ENCODE measurements at regions not wholly inside any gene's neighbourhood (a gene's known extent, or its start where the extent isn't known, plus 50 kb on each side); places are given as distances from the start of the nearest gene placed in this dataset.

DNA sequence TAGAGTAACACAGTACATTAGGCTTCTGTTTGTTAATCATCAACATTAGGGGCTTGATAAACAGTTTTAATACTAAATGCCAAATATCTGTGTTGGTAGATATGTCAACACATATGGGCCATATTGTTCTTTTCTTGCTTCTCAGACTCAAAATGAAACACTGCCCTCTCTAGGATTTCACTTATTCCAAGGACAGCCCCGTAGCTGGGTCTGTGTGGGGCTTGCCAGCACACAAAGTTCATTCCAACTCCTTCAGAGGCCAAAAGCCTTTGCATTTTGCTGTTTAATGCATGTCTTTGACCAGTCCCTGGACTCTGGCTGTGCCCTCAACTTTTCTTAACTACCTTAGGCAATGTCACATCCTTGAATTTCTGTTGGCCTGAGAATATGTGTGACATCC lies 102.0 kb upstream of the ZNF827 start:
- TF ChIP-seq, protein P1, sequence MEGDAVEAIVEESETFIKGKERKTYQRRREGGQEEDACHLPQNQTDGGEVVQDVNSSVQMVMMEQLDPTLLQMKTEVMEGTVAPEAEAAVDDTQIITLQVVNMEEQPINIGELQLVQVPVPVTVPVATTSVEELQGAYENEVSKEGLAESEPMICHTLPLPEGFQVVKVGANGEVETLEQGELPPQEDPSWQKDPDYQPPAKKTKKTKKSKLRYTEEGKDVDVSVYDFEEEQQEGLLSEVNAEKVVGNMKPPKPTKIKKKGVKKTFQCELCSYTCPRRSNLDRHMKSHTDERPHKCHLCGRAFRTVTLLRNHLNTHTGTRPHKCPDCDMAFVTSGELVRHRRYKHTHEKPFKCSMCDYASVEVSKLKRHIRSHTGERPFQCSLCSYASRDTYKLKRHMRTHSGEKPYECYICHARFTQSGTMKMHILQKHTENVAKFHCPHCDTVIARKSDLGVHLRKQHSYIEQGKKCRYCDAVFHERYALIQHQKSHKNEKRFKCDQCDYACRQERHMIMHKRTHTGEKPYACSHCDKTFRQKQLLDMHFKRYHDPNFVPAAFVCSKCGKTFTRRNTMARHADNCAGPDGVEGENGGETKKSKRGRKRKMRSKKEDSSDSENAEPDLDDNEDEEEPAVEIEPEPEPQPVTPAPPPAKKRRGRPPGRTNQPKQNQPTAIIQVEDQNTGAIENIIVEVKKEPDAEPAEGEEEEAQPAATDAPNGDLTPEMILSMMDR (IDR thresholded peaks at IDR 0.05; ENCODE audit: insufficient read depth, low read length, poor library complexity, severe bottlenecking) = peak; percentile 21
- no peak for TF ChIP-seq EZH2phosphoT487 (conservative IDR thresholded peaks at IDR 0.05; ENCODE audit: low read length)

Data from SU-DHL-6 (cell line).